ENCODE measurements at regions not wholly inside any gene's neighbourhood (a gene's known extent, or its start where the extent isn't known, plus 50 kb on each side); places are given as distances from the start of the nearest gene placed in this dataset.

- peaks cover 44% of the 10 kb centered on the region for H3K4me1 Mint-ChIP-seq (ENCODE audit: low read depth)
- H3K27me3 Mint-ChIP-seq, result peaks cover 9% of the 10 kb centered on the region
- intact Hi-C loops (cut with micrococcal nuclease), result no loop called here
- H3K27ac Mint-ChIP-seq, result no peak overlapping the region
- no peak for DNase-seq
- POLR2A ChIA-PET, result no interaction called here
- H3K9me3 Mint-ChIP-seq, result peaks cover 22% of the 10 kb centered on the region
- H3K4me3 Mint-ChIP-seq, result no peak overlapping the region
- CTCF ChIA-PET, result interaction anchor here (0.8 to 1.4 kb wide), 4 partner anchors 38 to 76 kb away, joined by 3 to 5 read pairs (median 3); no protein-coding TSS in a partner anchor
- peaks cover 9% of the 10 kb centered on the region for H3K36me3 Mint-ChIP-seq
These were observed 50.0 kb upstream of the CEACAM21 start for GRCh38 chr19:41525989-41526388.
